GM18907 (cell line): ENCODE measurements at regions not wholly inside any gene's neighbourhood (a gene's known extent, or its start where the extent isn't known, plus 50 kb on each side); places are given as distances from the start of the nearest gene placed in this dataset.
"Not testable (repeated sequence)": the region's sequence is repeated elsewhere in the genome, so short reads cannot be mapped to it uniquely, and the experiment has no call there.

Experiments
- ATAC-seq: cut with Tn5 transposase; IDR thresholded peaks from one replicate; pipeline ENCODE4 v1.9.1; 2021; ENCODE audit warnings: mild to moderate bottlenecking, moderate library complexity; ENCODE audit not compliant: unreplicated experiment

DNA sequence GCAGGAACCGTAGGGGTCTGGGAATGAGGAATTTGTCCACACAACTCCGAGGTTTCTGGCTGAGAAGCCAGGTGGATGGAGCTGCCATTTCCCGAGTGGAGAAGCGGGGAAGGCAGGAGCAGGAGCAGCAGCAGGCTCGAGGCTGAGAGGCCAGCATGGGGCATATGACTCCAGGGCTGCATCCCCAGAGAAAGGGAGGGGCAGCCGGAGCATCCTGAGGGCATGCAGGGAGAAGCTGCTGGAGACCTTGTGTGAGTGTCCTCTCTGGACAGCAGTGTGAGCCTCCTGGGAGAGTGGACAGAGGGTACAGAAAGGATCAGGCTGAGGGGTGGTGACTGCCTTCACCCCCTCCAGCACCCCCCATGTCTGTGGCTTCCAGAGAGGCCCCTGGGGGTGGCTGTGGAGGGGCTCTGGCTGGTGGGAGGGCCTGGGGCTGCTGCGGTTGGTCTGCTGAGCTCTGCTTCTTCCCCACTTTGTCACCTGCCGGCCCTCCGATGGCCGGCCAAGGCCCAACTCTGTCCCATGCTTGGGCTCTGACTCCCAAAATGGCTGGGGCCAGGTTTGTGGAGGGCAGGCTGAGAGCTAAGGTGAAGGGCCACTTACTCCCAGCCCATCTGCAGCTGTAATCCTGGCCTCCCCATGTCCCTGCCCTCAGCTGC, 633.1 kb downstream of the MATN1 start:
- no peak for ATAC-seq

GRCh38 chr1:30089024-30089430, 634.4 kb downstream of the MATN1 start:
- no peak for ATAC-seq

DNA sequence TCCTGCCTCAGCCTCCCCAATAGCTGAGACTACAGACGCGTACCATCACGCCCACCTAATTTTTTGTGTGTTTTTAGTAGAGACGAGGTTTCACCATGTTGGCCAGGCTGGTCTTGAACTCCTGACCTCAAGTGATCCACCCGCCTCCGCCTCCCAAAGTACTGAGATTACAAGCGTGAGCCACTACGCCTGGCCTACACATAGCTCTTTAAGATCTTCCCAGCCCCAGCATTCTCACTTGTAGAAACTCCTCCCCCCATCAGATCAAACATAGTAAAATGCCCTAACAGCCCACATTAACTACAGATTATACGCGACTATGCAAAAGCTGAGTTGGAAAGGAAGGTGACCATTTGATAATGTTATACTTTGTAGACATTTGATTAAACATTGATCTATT, 634.8 kb downstream of the MATN1 start:
- no peak for ATAC-seq

DNA sequence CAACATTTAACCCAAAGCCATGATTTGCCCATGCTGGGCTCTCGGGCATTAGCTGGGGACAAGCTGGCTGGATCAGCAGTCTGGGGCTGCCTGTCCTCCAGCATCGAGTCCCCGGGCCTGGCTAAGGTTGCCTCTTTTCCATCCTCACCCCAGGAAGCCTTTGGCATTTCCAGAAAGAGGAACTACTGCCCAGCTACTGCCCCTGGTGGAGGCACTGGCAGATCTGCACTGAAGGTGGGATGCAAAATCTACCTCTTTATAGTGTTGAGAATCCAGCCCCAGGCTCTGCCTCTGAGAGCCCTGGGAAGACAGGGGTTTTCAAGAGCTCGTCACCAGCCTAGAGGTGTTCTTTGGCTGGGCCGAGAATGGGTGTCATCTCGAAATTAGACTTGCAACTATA, 635.9 kb downstream of the MATN1 start:
- ATAC-seq: no peak

DNA sequence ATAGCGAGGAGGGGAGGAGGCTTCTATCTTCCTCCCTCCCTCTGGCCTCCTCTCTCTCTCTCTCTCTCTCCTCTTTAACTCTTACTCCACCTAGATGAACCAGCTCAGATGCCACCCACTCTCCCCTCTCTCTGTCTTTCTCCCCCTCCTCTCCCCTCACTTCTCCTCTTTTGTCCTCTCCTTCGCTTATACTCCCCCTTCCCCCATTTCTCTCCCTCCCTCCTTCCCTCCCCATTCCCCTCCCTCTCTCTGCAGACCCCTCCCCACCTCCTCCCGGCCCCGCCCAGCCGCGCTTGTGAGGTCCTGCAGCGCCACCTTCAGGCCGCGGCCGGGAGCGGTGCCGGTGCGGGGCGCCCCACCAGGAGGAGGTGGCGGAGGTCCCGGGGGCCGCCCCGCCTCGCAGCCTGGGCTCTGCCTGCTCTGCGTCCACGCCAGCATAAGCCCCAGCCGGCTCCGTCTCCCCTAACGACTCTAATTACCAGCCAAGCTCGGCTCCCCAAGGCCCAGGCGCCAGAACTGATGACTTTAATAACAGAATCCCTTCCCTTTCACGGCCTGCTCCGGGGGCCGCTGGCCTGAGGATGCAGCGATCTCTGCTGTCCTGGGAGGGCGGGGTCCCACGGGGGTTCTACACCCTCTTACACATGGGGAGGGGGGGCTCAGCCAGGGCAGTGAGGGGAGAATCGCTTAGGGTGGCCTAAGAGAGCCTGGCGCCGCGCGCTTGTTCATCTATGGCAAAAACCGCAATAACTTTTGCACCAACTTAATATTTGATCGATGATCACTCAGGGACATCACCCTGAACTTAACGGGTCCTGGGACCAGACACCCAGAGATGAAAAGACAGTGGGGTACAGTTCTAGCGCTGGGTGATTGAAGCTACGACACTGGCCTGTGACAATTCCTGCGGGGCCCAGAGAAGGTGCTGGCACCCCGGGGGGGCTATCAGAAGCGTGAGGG, 637.3 kb downstream of the MATN1 start:
- no peak for ATAC-seq

DNA sequence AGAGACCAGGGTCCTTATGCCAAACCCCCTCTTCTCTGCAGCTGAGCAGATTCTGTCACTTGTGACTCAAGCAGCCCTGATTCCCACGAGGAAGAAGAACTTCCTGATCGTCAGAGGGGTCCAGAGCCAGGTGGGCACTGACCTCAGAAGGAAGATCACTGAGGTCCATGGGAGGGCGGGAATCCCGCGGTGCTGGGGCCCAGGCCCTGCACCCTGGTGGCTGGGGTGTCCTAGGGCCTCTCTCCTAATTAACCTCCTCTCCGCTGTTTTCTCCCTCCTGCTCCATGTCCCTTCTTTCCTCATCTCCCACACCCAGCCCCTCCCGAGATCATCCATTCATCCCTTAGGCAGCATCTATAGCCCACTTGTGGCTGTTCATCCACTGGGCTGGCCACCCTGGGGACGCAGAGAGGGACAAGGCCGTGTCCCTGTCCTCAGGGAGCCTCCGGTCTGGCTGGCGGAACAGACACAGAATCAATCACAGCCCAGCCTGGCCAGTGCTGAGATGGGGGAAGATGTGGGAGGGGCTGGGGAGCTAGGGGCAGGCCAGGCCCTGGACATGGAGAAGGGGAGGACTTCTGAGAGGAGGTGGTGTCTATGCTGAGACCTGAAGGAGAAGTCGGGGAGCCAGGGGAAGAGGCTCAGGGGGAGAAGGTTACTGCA, 638.3 kb downstream of the MATN1 start:
- no peak for ATAC-seq

GRCh38 chr1:30083800-30084464, 639.5 kb downstream of the MATN1 start:
- ATAC-seq: no peak

DNA sequence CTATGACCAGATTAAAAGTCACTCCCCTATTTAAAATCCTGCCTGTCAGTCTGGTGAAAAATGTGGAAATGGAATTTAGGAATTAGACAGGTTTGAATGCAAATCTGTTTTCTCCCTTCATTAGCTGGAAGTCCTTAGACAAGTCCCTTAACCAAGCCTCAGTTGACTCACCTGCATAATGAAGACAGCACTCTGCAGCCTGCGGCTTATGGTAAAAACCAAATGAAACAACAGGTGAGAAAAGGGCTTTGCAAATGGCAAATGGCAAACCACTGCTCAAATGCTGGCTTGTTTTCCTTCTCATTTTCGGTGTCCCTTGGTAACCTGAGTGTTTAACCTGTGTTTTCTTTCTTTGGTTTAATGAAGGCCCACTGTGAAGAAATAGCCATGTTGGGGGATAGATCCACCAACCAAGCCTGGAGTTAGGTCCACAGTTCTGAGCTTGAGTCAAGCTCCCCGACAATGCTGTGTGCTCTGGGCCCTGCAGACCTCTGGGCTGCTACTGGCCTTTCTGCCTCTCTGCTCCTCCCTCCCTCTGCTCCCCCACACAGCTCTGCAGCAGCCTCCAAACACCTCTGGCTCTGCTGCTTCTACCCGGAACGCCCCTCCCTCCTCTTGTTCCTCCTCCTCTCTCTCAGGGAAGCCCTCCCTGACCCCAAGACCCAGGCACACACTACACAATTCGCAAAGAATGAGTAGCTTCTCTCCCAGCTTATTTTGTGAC, 641.8 kb downstream of the MATN1 start:
- no peak for ATAC-seq

DNA sequence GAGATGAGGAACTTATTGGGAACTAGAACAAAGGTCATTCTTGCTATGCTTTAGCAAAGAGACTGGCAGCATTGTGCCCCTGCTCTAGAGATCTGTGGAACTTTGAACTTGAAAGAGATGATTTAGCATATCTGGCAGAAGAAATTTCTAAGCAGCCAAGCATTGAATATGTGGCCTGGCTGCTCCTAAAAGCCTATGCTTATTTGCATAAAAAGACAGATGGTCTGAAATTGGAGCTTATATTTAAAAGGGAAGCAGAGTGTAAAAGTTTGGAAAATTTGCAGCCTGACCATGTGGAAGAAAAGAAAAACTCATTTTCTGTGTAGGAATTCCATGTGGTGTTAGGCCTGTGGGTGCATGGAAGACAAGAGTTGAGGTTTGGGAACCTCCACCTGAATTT, 647.5 kb downstream of the MATN1 start:
- ATAC-seq: not testable (repeated sequence)

- ATAC-seq: no peak
These were observed 654.5 kb downstream of the MATN1 start for GRCh38 chr1:30068787-30069472.

DNA sequence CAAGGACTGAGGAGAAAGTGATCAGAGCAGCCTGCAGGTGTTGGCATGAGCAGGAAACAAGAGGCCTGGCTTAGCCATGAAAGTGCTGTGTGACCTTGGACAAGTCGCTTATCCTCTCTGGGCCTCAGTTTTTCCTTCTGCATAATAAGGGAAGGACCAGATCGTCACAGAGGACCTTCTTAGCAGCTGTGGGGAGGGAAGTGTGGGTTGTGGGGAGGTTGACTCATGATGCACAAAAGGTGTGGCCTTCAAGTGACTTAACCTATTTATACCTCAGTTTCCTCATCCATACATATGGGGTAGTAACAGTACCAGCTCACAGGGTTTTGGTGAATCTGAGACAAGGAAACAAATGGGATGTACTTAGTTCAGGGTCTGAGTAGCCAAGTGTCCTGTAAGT, 658.8 kb downstream of the MATN1 start:
- no peak for ATAC-seq

DNA sequence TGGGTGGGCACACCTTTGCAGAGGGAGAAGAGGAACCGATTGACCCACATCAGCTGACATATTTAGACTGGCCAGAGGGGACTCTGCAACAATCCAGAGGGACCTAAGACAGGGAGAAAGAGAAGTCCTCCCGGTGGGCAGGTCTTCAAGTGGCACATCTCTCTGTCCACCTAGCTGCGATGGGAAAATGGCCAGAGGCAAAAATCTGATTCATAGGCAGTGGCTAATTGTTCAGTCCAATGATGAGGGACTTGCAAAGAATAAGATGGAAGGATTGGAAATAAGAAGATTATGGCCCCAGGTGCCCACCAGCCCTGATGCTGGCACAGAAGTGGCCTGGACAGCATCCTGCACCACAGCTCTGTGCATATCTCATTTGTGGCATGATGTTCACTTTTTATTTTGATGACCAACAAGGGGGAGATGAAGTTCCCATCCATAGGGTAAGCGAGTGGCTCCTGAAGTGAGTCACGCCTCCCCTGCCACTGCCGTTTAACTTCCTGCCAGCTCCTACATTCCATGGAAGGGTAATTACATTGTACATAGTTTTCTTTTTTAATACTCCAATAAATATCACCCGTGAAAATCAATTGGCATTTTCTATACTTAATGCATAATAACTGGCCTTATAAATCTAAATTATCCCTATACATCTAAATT, 659.6 kb downstream of the MATN1 start:
- no peak for ATAC-seq

- ATAC-seq: no peak
These were observed 661.8 kb downstream of the MATN1 start for GRCh38 chr1:30061292-30062220.

DNA sequence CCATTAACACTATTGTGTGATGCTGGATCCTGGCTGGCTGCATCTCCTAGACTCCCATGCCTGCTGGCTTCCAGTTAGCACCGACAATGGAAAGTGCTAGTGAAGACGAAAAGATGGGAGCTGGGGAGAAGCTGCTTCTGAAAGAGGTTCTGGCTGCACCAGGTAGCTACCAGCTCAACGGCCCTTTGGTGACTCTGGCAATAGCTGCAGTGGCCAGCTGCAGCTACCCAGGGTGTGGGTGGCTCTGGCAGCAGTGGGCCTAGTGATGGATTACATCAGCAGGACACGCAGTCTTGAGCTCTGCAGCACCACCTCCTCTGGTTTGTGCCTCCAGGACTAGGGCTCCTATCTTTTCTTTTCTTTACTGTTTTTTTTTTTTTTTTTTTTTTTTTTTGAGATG, 662.6 kb downstream of the MATN1 start:
- ATAC-seq: no peak

DNA sequence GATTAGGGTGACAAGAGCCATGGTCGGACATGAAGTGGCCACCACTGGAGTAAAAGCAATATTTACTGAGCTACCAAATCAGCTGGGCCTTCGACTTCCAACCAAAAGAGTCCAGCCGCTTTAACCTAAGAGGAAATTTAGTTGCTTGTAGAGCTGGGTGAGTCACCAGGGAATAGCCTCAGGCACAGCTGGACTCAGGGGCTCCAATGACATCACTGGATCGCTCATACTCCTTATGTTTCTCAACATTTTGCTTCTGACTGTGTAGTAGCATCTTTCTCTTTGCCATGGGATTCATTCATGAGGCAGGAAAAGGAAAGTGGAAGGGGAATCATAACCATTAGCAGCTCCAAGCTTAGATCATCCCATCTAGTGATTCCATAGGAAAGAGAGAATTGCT, 664.4 kb downstream of the MATN1 start:
- no peak for ATAC-seq

- ATAC-seq: no peak
These were observed 669.3 kb downstream of the MATN1 start for GRCh38 chr1:30054126-30054525.

DNA sequence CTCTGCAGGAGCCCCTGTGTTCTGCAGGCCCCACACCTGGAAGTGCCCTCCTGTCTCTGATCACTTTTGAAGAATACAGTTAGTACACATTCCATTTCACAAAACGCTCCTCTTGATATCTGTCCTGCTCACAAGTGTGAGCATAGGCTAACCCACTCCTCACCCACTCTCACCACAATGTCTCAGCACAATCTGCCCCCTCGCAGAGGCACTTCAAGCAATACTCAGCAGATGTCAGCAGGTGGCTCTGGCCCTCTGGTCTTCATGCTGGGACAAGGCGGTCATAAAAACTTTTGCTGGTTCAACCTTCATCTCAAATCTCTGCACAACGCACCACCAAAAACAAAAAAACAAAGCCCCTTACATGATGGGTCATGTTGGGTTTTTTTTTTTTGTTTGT, 671.2 kb downstream of the MATN1 start:
- ATAC-seq: no peak

GRCh38 chr1:30051777-30052176, 671.6 kb downstream of the MATN1 start:
- ATAC-seq: no peak
